ENCODE measurements at regions not wholly inside any gene's neighbourhood (a gene's known extent, or its start where the extent isn't known, plus 50 kb on each side); places are given as distances from the start of the nearest gene placed in this dataset.

DNA sequence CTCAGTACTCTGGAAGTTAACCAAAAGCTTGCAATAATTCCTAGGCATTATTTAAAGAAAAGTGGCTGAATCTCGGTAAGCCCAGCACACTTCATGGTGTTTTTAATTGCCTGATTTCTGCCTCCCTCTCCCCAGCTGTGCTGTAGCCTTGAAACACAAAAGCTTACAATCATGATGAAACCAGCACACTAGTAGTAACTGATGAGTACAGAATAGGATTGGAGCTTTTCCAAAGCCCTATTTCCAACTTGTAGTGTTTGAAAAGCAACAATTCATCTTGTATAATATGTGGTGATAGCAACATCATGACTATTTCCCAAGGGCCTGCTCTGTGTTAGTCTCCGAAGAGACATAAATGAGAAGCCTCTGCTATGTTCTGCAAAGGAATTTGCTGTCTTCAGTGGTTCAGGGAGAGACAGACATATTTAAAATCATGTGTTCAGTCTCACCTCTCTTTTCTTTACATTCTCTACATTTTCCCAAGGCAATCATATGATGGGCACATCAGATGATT is 1015.0 kb downstream of the BCL11A start:
- Histone ChIP-seq H3K27me3 (peaks cover 3% of the 10 kb centered on the region), H3K27ac (no peak overlapping the region), H3K4me3 (no peak overlapping the region), H3K36me3 (no peaks in the 10 kb centered on the region), H3K4me1 (ENCODE audit: insufficient read depth) (no peaks in the 10 kb centered on the region), H3K9me3 (no peaks in the 10 kb centered on the region)
- TF ChIP-seq EP300 (IDR thresholded peaks at IDR 0.05) (no peak), POLR2A (IDR thresholded peaks at IDR 0.05) (no peak)
- TF ChIP-seq, protein P1, sequence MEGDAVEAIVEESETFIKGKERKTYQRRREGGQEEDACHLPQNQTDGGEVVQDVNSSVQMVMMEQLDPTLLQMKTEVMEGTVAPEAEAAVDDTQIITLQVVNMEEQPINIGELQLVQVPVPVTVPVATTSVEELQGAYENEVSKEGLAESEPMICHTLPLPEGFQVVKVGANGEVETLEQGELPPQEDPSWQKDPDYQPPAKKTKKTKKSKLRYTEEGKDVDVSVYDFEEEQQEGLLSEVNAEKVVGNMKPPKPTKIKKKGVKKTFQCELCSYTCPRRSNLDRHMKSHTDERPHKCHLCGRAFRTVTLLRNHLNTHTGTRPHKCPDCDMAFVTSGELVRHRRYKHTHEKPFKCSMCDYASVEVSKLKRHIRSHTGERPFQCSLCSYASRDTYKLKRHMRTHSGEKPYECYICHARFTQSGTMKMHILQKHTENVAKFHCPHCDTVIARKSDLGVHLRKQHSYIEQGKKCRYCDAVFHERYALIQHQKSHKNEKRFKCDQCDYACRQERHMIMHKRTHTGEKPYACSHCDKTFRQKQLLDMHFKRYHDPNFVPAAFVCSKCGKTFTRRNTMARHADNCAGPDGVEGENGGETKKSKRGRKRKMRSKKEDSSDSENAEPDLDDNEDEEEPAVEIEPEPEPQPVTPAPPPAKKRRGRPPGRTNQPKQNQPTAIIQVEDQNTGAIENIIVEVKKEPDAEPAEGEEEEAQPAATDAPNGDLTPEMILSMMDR (IDR thresholded peaks at IDR 0.05) = no peak
- intact Hi-C loops (cut with DNase I) = no loop called here
- no peak for DNase-seq
- WGBS, 3 donors = 21 to 57% (median 45%) methylated on average over 2 of the region's 2 CpGs

DNA sequence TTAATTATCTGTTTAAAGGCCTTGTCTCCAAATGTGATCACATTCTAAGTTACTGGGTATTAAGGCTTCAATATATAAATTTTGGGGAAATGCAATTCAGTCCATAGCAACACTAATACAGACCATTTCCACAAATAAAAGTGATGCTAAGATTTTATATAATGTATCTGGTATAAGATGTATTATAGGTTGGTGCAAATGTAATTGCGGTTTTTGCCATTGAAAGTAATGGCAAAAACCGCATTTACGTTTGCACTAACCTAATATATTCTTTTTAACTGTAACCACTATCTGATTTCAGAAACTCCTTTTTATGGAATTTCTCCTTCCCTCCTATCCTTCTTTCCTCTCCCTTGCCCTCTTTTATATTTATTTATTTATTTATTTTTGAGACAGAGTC is 1020.6 kb downstream of the BCL11A start:
- H3K36me3 ChIP-seq = no peaks in the 10 kb centered on the region
- no peak for TF ChIP-seq POLR2A (IDR thresholded peaks at IDR 0.05)
- TF ChIP-seq, protein P1 (IDR thresholded peaks at IDR 0.05) = no peak
- TF ChIP-seq EP300 (IDR thresholded peaks at IDR 0.05) = no peak
- peaks cover 3% of the 10 kb centered on the region for H3K27me3 ChIP-seq
- DNase-seq = no peak
- 95 to 97% (median 97%) methylated on average over 3 of the region's 3 CpGs for WGBS, 3 donors
- no peak overlapping the region for H3K27ac ChIP-seq
- intact Hi-C loops (cut with DNase I) = no loop called here
- H3K4me3 ChIP-seq = no peak overlapping the region
- H3K9me3 ChIP-seq = no peaks in the 10 kb centered on the region
- no peaks in the 10 kb centered on the region for H3K4me1 ChIP-seq (ENCODE audit: insufficient read depth)

DNA sequence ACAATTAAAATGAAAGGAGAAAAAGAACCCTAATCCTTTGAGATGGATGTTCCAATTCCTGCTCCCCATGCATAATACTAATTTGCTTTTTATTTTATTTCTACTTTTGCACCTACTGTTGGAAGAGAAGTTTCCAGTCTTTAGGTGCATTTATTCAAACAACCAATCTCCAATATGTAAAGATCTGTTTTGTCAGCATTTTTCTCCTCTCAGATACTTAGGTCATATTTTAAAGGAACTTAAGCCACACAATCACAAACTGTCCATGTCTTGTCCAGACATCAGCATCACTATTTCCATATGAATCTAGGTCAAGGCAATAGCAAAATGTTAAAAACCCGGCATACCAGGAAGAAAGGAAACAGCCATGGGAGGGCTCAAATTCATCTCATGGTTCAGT is 1023.2 kb downstream of the BCL11A start:
- no peaks in the 10 kb centered on the region for H3K4me1 ChIP-seq (ENCODE audit: insufficient read depth)
- no peaks in the 10 kb centered on the region for H3K27me3 ChIP-seq
- no peak overlapping the region for H3K4me3 ChIP-seq
- no peak for DNase-seq
- H3K27ac ChIP-seq = no peak overlapping the region
- no peaks in the 10 kb centered on the region for H3K9me3 ChIP-seq
- TF ChIP-seq, protein P1 (IDR thresholded peaks at IDR 0.05) = no peak
- TF ChIP-seq POLR2A (IDR thresholded peaks at IDR 0.05) = no peak
- no peak for TF ChIP-seq EP300 (IDR thresholded peaks at IDR 0.05)
- intact Hi-C loops (cut with DNase I) = no loop called here
- WGBS, 3 donors = 32 to 44% (median 34%) methylated on average over 1 of the region's 1 CpG
- H3K36me3 ChIP-seq = no peaks in the 10 kb centered on the region

DNA sequence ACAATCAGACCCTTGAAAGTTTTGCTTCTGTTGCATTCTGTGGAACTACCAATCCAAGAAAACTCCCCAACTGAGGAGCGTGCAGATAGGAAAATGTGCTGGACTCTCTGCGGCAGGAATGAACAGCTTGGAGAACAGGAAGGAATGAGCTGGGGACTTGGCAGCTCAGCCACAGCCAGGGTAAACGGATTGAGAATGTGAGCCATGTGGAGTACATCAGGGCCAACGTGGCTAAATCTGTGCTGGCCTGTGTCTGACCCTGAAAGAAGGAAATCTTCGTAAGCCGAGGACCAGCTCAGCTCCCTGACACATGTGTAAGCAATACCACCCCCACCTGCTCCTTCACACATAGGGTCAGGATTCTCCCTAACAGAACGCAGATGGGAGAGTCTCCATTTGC is 1023.7 kb downstream of the BCL11A start:
- intact Hi-C loops (cut with DNase I) = no loop called here
- no peak overlapping the region for H3K4me3 ChIP-seq
- DNase-seq = peak in 4 of 5 donors; percentile 16 to 33 (median 27)
- H3K27ac ChIP-seq = no peak overlapping the region
- no peaks in the 10 kb centered on the region for H3K9me3 ChIP-seq
- H3K27me3 ChIP-seq = no peaks in the 10 kb centered on the region
- WGBS, 3 donors = 10 to 13% (median 13%) methylated on average over 7 of the region's 7 CpGs
- TF ChIP-seq EP300 (IDR thresholded peaks at IDR 0.05) (no peak), POLR2A (IDR thresholded peaks at IDR 0.05) (no peak)
- TF ChIP-seq, protein P1 (IDR thresholded peaks at IDR 0.05) = no peak
- H3K4me1 ChIP-seq (ENCODE audit: insufficient read depth) = no peaks in the 10 kb centered on the region
- no peaks in the 10 kb centered on the region for H3K36me3 ChIP-seq
